ENCODE measurements at regions not wholly inside any gene's neighbourhood (a gene's known extent, or its start where the extent isn't known, plus 50 kb on each side); places are given as distances from the start of the nearest gene placed in this dataset.
"Not testable (repeated sequence)": the region's sequence is repeated elsewhere in the genome, so short reads cannot be mapped to it uniquely, and the experiment has no call there.

- not testable (repeated sequence) for DNase-seq
Measured at GRCh38 chr22:11561744-11562143, 3966.2 kb upstream of the OR11H1 start.

GRCh38 chr22:11568837-11569563 lies 3959.0 kb upstream of the OR11H1 start:
- DNase-seq = not testable (repeated sequence)

GRCh38 chr22:11569564-11569940 lies 3958.4 kb upstream of the OR11H1 start:
- not testable (repeated sequence) for DNase-seq

DNA sequence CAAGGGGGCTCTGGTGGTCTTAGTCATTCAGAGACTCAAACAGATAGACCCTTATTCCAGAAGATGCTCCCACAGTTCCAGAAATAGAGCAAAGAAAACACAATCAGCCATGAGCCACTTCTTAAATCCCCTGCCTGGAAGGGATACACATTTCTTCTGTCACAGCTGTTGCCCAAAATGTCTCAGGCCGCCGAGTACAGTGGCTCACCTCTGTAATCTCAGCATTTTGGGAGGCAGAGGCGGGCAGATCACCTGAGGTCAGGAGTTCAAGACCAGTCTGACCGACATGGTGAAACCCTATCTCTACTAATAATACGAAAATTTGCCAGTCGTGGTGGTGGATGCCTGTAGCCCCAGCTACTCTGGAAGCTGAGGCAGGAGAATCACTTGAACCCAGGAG lies 3954.8 kb upstream of the OR11H1 start:
- DNase-seq = not testable (repeated sequence)

GRCh38 chr22:11574231-11574630 lies 3953.8 kb upstream of the OR11H1 start:
- DNase-seq = not testable (repeated sequence)

GRCh38 chr22:11574659-11575058 lies 3953.3 kb upstream of the OR11H1 start:
- DNase-seq = not testable (repeated sequence)

DNA sequence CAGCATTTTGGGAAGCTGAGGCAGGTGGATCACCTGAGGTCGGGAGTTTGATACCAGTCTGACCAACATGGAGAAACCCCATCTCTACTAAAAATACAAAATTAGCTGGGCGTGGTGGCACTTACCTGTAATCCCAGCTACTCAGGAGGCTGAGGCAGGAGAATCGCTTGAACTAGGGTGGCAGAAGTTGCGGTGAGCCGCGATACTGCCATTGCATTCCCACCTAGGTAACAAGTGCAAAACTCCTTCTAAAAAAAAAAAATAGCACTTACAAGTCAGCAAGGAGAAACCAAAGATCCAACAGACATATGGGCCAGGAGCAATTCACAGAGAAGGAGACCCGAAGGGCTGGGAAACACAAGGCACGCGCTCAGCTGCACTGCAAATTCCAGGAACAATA lies 3951.3 kb upstream of the OR11H1 start:
- DNase-seq = not testable (repeated sequence)

DNA sequence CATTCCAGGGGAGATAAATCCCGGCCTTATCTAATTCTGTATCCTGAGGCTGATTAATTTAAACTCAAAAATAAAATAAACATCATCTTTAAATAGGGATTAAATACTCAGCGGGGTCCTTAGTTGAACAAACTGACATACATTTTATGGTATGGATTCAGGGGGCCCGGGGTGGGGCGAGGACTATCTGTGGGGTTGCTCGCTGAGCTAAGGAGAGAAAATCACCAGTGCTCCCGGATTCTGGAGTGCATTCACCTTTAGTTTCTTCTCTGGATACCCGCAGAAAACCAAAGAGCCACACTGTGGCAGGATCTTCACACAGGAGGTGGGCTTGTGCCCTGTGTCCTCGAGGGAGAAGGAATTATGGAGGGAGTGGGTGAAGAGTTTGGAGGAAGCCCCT lies 3949.9 kb upstream of the OR11H1 start:
- DNase-seq = not testable (repeated sequence)

GRCh38 chr22:11578551-11578950 lies 3949.4 kb upstream of the OR11H1 start:
- DNase-seq = not testable (repeated sequence)

DNA sequence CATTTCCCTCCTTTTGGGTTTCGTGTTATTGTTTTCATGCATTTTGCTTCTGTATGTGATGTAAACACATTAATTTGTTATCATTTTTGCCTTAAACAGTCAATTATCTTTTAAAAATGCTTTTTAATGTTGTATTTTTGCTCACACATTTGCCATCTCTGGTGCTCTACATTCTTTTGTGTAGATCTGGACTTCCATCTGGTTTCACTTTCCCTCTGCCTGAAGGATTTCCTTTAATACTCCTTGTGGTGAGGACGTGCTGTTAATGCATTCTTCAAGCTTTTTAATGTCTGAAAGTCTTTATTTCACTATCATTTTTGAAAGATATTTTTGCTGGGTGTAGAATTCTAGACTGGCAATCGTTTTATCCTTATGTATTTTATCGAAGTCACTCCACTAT lies 3945.9 kb upstream of the OR11H1 start:
- not testable (repeated sequence) for DNase-seq

GRCh38 chr22:11584231-11584630 lies 3943.8 kb upstream of the OR11H1 start:
- not testable (repeated sequence) for DNase-seq

GRCh38 chr22:11594552-11594951 lies 3933.4 kb upstream of the OR11H1 start:
- DNase-seq = not testable (repeated sequence)

DNA sequence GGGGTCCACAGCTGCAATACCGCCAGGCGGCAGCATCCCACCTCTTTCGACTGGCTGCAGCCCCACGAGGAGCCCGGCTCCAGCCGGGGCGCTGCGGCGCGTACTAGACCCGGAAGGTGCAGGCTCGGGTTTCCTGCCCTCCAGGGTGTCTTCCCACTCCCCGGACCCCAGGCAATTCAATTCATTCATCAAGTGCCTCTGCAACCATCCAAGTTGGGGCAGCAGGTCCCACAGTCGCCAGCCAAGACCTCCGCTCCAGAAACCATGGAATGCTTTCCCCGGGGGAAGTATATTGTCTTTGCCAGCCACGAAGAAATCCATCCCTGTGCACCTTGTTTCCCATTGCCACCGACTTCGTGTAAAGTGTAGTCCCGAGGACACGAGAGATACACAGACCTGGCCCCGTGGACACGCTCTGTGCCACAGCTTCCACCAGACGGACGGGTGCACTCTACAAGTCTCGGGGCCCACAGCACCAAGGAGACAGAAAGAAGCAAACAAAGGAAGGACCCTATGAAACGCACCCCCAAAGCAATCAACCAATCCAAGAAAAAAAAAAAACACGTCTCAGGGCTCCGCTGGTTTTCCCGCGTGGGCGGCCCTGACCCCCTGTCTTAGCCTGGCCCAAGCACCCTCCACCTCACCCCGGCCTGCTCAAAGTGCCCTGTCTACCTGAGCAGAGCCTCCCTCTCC lies 3930.2 kb upstream of the OR11H1 start:
- DNase-seq = not testable (repeated sequence)

- DNase-seq = no peak
Measured at GRCh38 chr22:11598492-11599440, 3929.2 kb upstream of the OR11H1 start.

GRCh38 chr22:11599456-11599855 lies 3928.5 kb upstream of the OR11H1 start:
- not testable (repeated sequence) for DNase-seq

DNA sequence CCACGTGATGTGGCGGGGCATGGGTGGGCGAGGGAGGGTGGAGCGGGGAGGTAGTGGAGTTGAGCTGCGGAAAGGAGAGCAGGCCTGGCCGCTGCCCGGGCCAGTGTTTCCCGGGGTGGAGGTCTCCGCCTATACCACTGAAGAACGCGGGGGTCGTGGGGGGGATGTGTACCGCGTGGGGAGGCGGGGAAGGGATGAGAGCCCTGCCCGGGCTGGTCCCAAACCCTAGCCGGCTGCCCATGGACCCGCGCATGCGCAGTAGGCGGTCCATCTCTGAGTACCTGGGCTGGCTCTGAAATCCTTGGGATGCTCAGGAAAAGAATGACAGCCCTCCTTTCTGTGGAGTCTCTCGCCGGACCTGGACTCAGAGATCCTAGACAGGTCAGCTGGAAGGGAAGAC lies 3927.8 kb upstream of the OR11H1 start:
- not testable (repeated sequence) for DNase-seq

GRCh38 chr22:11600896-11601890 lies 3926.8 kb upstream of the OR11H1 start:
- DNase-seq = not testable (repeated sequence)

DNA sequence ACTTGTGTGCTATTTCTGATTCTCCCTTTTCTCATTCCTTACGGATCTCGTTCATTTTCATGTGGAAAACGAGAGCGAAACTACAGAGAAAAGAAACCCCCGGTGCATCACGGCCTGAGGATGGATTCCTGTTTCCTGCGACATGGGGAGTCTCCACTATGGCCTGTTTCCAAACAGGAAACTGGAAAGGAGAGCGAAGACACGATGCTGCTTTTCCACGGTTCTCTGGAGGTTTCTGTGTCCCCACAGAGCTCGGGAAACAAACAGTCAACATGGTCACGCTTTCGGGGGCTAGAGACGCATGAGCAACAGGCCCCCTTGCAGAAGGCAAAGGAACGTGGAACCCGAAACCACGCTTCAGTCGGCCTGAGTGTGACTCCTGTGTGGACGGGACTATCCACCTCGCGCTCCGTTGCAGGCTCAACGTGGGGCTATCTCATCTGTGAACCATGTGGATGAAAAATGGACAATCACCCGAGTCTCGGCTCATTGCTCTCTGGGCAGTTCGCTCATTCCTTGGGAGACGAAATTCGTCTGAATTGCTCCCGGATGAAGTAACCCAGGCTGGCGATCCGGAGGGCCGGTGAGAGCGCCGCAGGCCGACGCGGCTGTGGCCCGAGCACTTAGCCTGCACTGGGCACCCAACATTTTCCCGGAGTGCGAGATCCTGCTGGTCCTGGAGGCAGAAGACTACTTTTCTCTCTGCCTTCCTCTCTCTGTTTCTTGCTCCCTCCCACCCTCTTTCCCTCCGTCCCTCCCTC lies 3923.2 kb upstream of the OR11H1 start:
- DNase-seq = not testable (repeated sequence)

GRCh38 chr22:11605468-11605981 lies 3922.5 kb upstream of the OR11H1 start:
- DNase-seq = no peak

Data from hindlimb muscle (tissue), 1 donor.